HG03460 (cell line): ENCODE measurements at regions not wholly inside any gene's neighbourhood (a gene's known extent, or its start where the extent isn't known, plus 50 kb on each side); places are given as distances from the start of the nearest gene placed in this dataset.
"Not testable (repeated sequence)": the region's sequence is repeated elsewhere in the genome, so short reads cannot be mapped to it uniquely, and the experiment has no call there.

Experiments
- ATAC-seq: cut with Tn5 transposase; IDR thresholded peaks from one replicate; pipeline ENCODE4 v1.9.1; 2021; ENCODE audit not compliant: unreplicated experiment

GRCh38 chr14:99995700-99996356 lies 69.4 kb upstream of the EVL start:
- peak; percentile 99 for ATAC-seq

- no peak for ATAC-seq
Observed at GRCh38 chr14:99996951-99997571, 68.2 kb upstream of the EVL start.

GRCh38 chr14:100000398-100000797 lies 64.8 kb upstream of the EVL start:
- ATAC-seq, result not testable (repeated sequence)

GRCh38 chr14:100004392-100004791 lies 60.8 kb upstream of the EVL start:
- no peak for ATAC-seq

- ATAC-seq, result no peak
Observed at GRCh38 chr14:100007254-100007653, 58.0 kb upstream of the EVL start.

- not testable (repeated sequence) for ATAC-seq
Observed at GRCh38 chr14:100009802-100010201, 55.4 kb upstream of the EVL start.

GRCh38 chr14:100010679-100011078 lies 54.5 kb upstream of the EVL start:
- no peak for ATAC-seq

- no peak for ATAC-seq
Observed at GRCh38 chr14:100011628-100012325, 53.4 kb upstream of the EVL start.

GRCh38 chr14:100012478-100013327 lies 52.5 kb upstream of the EVL start:
- no peak for ATAC-seq

GRCh38 chr14:100015251-100015655 lies 50.0 kb upstream of the EVL start:
- no peak for ATAC-seq
